Spleen (tissue), 11 donors: ENCODE measurements at regions not wholly inside any gene's neighbourhood (a gene's known extent, or its start where the extent isn't known, plus 50 kb on each side); places are given as distances from the start of the nearest gene placed in this dataset.

Experiments used
- DNase-seq: peaks from one replicate; pipeline ENCODE4 v3.0.0-alpha.2; 2020
- H3K27ac ChIP-seq, 8 donors: fragments of 200-600 bp; sonication (generic) in 7 of 8; 1 replicate in 4 of 8; 2 replicates in 4 of 8; pipeline versions ENCODE4 v1.5.0 to v1.8.0; 2016 to 2021; ENCODE audit warnings: inconsistent platforms in 4 of 8, mild to moderate bottlenecking in 4 of 8, moderate library complexity in 1 of 8
- H3K27me3 ChIP-seq, 7 donors: fragments of 200-600 bp; sonication (generic) in 6 of 7; replicated peaks in 1 of 7; 1 replicate in 4 of 7; 2 replicates in 3 of 7; pipeline versions ENCODE4 v1.5.0 to v1.8.0; 2016 to 2021; ENCODE audit warnings: inconsistent platforms in 3 of 7, mild to moderate bottlenecking in 1 of 7
- H3K36me3 ChIP-seq, 6 donors: fragments of 200-600 bp; sonication (generic) in 5 of 6; 1 replicate in 4 of 6; 2 replicates in 2 of 6; pipeline versions ENCODE4 v1.5.0 to v1.8.0; 2016 to 2021; ENCODE audit warnings: inconsistent platforms in 2 of 6
- H3K4me1 ChIP-seq, 6 donors: fragments of 200-600 bp; sonication (generic) in 5 of 6; 1 replicate in 3 of 6; 2 replicates in 3 of 6; pipeline versions ENCODE4 v1.5.0 to v1.8.0; 2016 to 2021; ENCODE audit warnings: inconsistent platforms in 3 of 6
- H3K4me3 ChIP-seq, 8 donors: fragments of 200-600 bp; sonication (generic) in 7 of 8; 1 replicate in 4 of 8; 2 replicates in 4 of 8; pipeline versions ENCODE4 v1.5.0 to v1.8.0; 2016 to 2021; ENCODE audit warnings: inconsistent platforms in 4 of 8, mild to moderate bottlenecking in 4 of 8, moderate library complexity in 2 of 8
- H3K9me3 ChIP-seq, 8 donors: fragments of 200-600 bp; sonication (generic) in 7 of 8; 1 replicate in 4 of 8; 2 replicates in 4 of 8; pipeline versions ENCODE4 v1.5.0 to v1.8.0; 2016 to 2021; ENCODE audit warnings: inconsistent platforms in 4 of 8
- CTCF ChIP-seq, 11 experiments: fragments of 200-600 bp in 7 of 11; fragments of 450-650 bp in 4 of 11; sonication (generic) in 4 of 11; IDR thresholded peaks in 8 of 11; conservative IDR thresholded peaks in 3 of 11; 1 replicate in 7 of 11; 2 replicates in 4 of 11; pipeline versions ENCODE4 v1.4.0 to v1.8.0; 2016 to 2021; ENCODE audit warnings: antibody characterized with exemption in 11 of 11, inconsistent platforms in 4 of 11, mild to moderate bottlenecking in 1 of 11
- POLR2A ChIP-seq, 3 donors: fragments of 450-650 bp; IDR thresholded peaks; one replicate each; pipeline ENCODE4 v1.5.1; 2017; ENCODE audit warnings: antibody characterized with exemption in 3 of 3, mild to moderate bottlenecking in 1 of 3
- POLR2AphosphoS5 ChIP-seq, 3 donors: sonication (generic); formaldehyde crosslinking; IDR thresholded peaks; one replicate each; pipeline ENCODE4 v1.5.1; 2017; ENCODE audit warnings: antibody characterized with exemption in 3 of 3
- WGBS, 5 donors: extraction: QIAGEN DNeasy Blood & Tissue Kit in 3 of 5; methylation state at CpG; one replicate each; pipeline versions ENCODE4 v1.1.5 to v1.1.7; 2013 to 2018; 5-methylcytosine and 5-hydroxymethylcytosine counted together
- intact Hi-C: fragments of 100-400 bp; cut with DNase I; formaldehyde crosslinking; loops from one replicate; pipeline ENCODE4 v1.15.0; 2023; ENCODE audit warnings: low total_unique reads
- donor health status: healthy with polysubstance abuse.
- donor health status: DM: no; HTN: no; CAD: no; lungs with moderate emphysema.
- donor health status: DM: no; HTN: no; CAD: no.
- donor health status: Bipolar disorder and iron deficiency.
- donor health status: healthy.
- donor health status: DM: no; HTN: no; CAD: no.
- donor health status: DM: yes; HTN: yes; CAD: no.

GRCh38 chr4:187767687-187768086 is 227.9 kb upstream of the ZFP42 start:
- Histone ChIP-seq H3K9me3 (peaks cover 0 to 22% (median 5%) of the 10 kb centered on the region in 8 donors), H3K4me1 (no peaks in the 10 kb centered on the region), H3K4me3 (no peak overlapping the region), H3K27me3 (no peaks in the 10 kb centered on the region), H3K36me3 (no peaks in the 10 kb centered on the region), H3K27ac (no peak overlapping the region)
- TF ChIP-seq POLR2AphosphoS5 (IDR thresholded peaks at IDR 0.05): no peak
- TF ChIP-seq POLR2A (IDR thresholded peaks at IDR 0.05): no peak
- no peak for TF ChIP-seq CTCF (IDR thresholded peaks at IDR 0.05 in 8 of 11, conservative IDR thresholded peaks at IDR 0.05 in 3 of 11)
- intact Hi-C loops: no loop called here
- no peak for DNase-seq

GRCh38 chr4:187770345-187770744 is 225.2 kb upstream of the ZFP42 start:
- no peaks in the 10 kb centered on the region for H3K4me1 ChIP-seq
- DNase-seq: no peak
- no peak overlapping the region for H3K27ac ChIP-seq
- TF ChIP-seq POLR2AphosphoS5 (IDR thresholded peaks at IDR 0.05): no peak
- no peak for TF ChIP-seq POLR2A (IDR thresholded peaks at IDR 0.05)
- no peak for TF ChIP-seq CTCF (IDR thresholded peaks at IDR 0.05 in 8 of 11, conservative IDR thresholded peaks at IDR 0.05 in 3 of 11)
- no peak overlapping the region for H3K4me3 ChIP-seq
- H3K36me3 ChIP-seq: no peaks in the 10 kb centered on the region
- intact Hi-C loops: no loop called here
- 81 to 92% (median 86%) methylated on average over 8 of the region's 8 CpGs for WGBS, 5 donors
- peaks cover 0 to 13% (median 0%) of the 10 kb centered on the region in 8 donors for H3K9me3 ChIP-seq
- H3K27me3 ChIP-seq: no peaks in the 10 kb centered on the region

- Histone ChIP-seq H3K27ac (no peak overlapping the region), H3K4me3 (no peak overlapping the region), H3K36me3 (no peaks in the 10 kb centered on the region), H3K27me3 (no peaks in the 10 kb centered on the region), H3K4me1 (no peaks in the 10 kb centered on the region), H3K9me3 (peaks cover 0 to 13% (median 2%) of the 10 kb centered on the region in 8 donors)
- DNase-seq: no peak
- 65 to 83% (median 72%) methylated on average over 3 of the region's 3 CpGs for WGBS, 5 donors
- intact Hi-C loops: no loop called here
- no peak for TF ChIP-seq CTCF (IDR thresholded peaks at IDR 0.05 in 8 of 11, conservative IDR thresholded peaks at IDR 0.05 in 3 of 11)
- TF ChIP-seq POLR2A (IDR thresholded peaks at IDR 0.05): no peak
- no peak for TF ChIP-seq POLR2AphosphoS5 (IDR thresholded peaks at IDR 0.05)
Observed at GRCh38 chr4:187777954-187778353, 217.6 kb upstream of the ZFP42 start.

- 42 to 58% (median 50%) methylated on average over 2 of the region's 2 CpGs for WGBS, 5 donors
- no peak for DNase-seq
- intact Hi-C loops: no loop called here
- Histone ChIP-seq H3K27ac (no peak overlapping the region), H3K4me3 (no peak overlapping the region), H3K4me1 (no peaks in the 10 kb centered on the region), H3K9me3 (peaks cover 0 to 28% (median 17%) of the 10 kb centered on the region in 8 donors), H3K27me3 (no peaks in the 10 kb centered on the region), H3K36me3 (no peaks in the 10 kb centered on the region)
- TF ChIP-seq CTCF (IDR thresholded peaks at IDR 0.05 in 8 of 11, conservative IDR thresholded peaks at IDR 0.05 in 3 of 11) (no peak), POLR2A (IDR thresholded peaks at IDR 0.05) (no peak), POLR2AphosphoS5 (IDR thresholded peaks at IDR 0.05) (no peak)
Observed at GRCh38 chr4:187780070-187780469, 215.5 kb upstream of the ZFP42 start.
